HL-60 (cell line): ENCODE measurements at regions not wholly inside any gene's neighbourhood (a gene's known extent, or its start where the extent isn't known, plus 50 kb on each side); places are given as distances from the start of the nearest gene placed in this dataset.

Experiments used
- DNase-seq, 2 experiments: peaks; one replicate each; pipeline ENCODE4 v3.0.0-alpha.2; 2010 to 2020; ENCODE audit warnings: low read depth in 1 of 2, low spot score in 1 of 2
- H3K27ac ChIP-seq: fragments of 250-450 bp; sonication (Bioruptor Pico); replicated peaks from 2 replicates; pipeline ENCODE4 v1.5.1; 2020; ENCODE audit warnings: mild to moderate bottlenecking, moderate library complexity
- H3K27me3 ChIP-seq: fragments of 250-450 bp; sonication (Bioruptor Pico); 2 replicates; pipeline ENCODE4 v1.5.1; 2021; ENCODE audit warnings: mild to moderate bottlenecking, moderate library complexity; ENCODE audit not compliant: insufficient read depth, poor library complexity, severe bottlenecking
- H3K4me3 ChIP-seq: replicated peaks from 2 replicates; pipeline ENCODE4 v1.5.1; 2011; ENCODE audit warnings: mild to moderate bottlenecking, control low read depth, low read length; ENCODE audit not compliant: insufficient read depth
- CTCF ChIP-seq: IDR thresholded peaks from one replicate; pipeline ENCODE4 v1.5.1; 2011; ENCODE audit warnings: low read length, control low read depth, inconsistent platforms; ENCODE audit not compliant: insufficient read depth
- GABPA ChIP-seq: IDR thresholded peaks from 2 replicates; pipeline ENCODE4 v1.6.1; 2012; ENCODE audit warnings: low read depth
- POLR2AphosphoS5 ChIP-seq: IDR thresholded peaks from 2 replicates; pipeline ENCODE4 v1.6.1; 2012; ENCODE audit warnings: low read depth
- SPI1 ChIP-seq: IDR thresholded peaks from 2 replicates; pipeline ENCODE4 v1.6.1; 2012; ENCODE audit warnings: low read depth, mild to moderate bottlenecking, borderline replicate concordance
- TF ChIP-seq, protein P1 (sequence below): IDR thresholded peaks from 2 replicates; pipeline ENCODE4 v1.6.1; 2012; ENCODE audit warnings: low read depth; ENCODE audit not compliant: insufficient replicate concordance

DNA sequence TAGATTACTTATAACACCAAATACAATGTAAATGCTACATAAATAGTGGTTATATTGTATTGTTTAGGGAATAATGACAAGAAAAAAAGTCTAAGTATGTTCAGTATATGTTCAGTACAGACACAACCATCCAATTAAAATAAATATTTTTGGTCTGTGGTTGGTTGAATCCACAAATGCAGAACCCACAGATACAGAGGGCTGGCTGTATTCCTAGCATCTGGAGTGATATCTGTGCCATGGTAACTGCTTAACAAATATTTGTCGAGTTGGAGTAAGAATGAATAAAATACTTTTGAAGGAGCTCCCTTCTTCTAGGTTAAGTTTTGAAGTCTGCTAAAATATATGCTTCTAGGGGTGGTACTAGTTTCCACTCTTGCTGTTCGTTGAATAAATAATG is 241.0 kb downstream of the KLF5 start:
- H3K4me3 ChIP-seq, result no peak overlapping the region
- DNase-seq, result no peak
- H3K27ac ChIP-seq, result no peak overlapping the region
- no peak for TF ChIP-seq GABPA
- no peak for TF ChIP-seq CTCF
- no peak for TF ChIP-seq POLR2AphosphoS5
- TF ChIP-seq, protein P1, sequence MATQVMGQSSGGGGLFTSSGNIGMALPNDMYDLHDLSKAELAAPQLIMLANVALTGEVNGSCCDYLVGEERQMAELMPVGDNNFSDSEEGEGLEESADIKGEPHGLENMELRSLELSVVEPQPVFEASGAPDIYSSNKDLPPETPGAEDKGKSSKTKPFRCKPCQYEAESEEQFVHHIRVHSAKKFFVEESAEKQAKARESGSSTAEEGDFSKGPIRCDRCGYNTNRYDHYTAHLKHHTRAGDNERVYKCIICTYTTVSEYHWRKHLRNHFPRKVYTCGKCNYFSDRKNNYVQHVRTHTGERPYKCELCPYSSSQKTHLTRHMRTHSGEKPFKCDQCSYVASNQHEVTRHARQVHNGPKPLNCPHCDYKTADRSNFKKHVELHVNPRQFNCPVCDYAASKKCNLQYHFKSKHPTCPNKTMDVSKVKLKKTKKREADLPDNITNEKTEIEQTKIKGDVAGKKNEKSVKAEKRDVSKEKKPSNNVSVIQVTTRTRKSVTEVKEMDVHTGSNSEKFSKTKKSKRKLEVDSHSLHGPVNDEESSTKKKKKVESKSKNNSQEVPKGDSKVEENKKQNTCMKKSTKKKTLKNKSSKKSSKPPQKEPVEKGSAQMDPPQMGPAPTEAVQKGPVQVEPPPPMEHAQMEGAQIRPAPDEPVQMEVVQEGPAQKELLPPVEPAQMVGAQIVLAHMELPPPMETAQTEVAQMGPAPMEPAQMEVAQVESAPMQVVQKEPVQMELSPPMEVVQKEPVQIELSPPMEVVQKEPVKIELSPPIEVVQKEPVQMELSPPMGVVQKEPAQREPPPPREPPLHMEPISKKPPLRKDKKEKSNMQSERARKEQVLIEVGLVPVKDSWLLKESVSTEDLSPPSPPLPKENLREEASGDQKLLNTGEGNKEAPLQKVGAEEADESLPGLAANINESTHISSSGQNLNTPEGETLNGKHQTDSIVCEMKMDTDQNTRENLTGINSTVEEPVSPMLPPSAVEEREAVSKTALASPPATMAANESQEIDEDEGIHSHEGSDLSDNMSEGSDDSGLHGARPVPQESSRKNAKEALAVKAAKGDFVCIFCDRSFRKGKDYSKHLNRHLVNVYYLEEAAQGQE, result no peak
- no peak for TF ChIP-seq SPI1
- no peaks in the 10 kb centered on the region for H3K27me3 ChIP-seq

GRCh38 chr13:73293913-73294523 is 235.2 kb downstream of the KLF5 start:
- no peak for DNase-seq

GRCh38 chr13:73292127-73292526 is 233.3 kb downstream of the KLF5 start:
- DNase-seq, result no peak
- H3K4me3 ChIP-seq, result no peak overlapping the region
- TF ChIP-seq POLR2AphosphoS5 (no peak), GABPA (no peak), SPI1 (no peak), CTCF (no peak)
- TF ChIP-seq, protein P1, result no peak
- peaks cover 3% of the 10 kb centered on the region for H3K27me3 ChIP-seq
- no peak overlapping the region for H3K27ac ChIP-seq

More at GRCh38 chr13:73293913-73294523, 235.2 kb downstream of the KLF5 start:
- Histone ChIP-seq H3K4me3 (no peak overlapping the region), H3K27me3 (peaks cover 3% of the 10 kb centered on the region), H3K27ac (no peak overlapping the region)
- TF ChIP-seq GABPA, result no peak
- TF ChIP-seq, protein P1, result no peak
